ENCODE measurements at regions not wholly inside any gene's neighbourhood (a gene's known extent, or its start where the extent isn't known, plus 50 kb on each side); places are given as distances from the start of the nearest gene placed in this dataset.

DNA sequence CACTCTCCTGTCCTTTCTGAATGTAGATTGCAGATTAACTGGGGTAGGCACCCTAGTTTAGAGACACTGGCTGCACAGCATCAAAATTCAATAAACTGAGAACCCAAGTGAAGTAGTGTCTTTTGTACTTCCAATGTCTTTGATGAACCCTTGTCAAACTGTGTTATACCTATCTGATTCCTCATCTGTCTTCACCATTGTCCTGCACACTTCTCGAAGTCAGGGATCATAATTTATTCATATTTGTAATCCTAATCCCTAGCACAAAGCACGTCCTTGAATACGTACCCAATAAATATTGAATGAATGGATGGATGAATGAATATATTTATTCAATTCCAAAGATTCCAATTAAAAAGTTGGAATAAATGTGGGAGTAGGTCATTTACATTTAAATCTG, 256.6 kb upstream of the PTBP2 start:
- H3K23ac ChIP-seq (ENCODE audit: insufficient read length): no peak overlapping the region
- no peaks in the 10 kb centered on the region for H3K79me2 ChIP-seq (ENCODE audit: control insufficient read depth in 1 of 2, insufficient read depth in 2 of 2, low read length in 2 of 2)
- no peak overlapping the region for H3K4ac ChIP-seq (replicated peaks; ENCODE audit: insufficient read length, low read depth, low read length)
- no peaks in the 10 kb centered on the region for H4K20me1 ChIP-seq (replicated peaks in 1 of 2; ENCODE audit: control insufficient read depth in 1 of 2, insufficient read depth in 2 of 2, low read length in 2 of 2)
- H3K27ac ChIP-seq (ENCODE audit: low read depth, low read length): no peak overlapping the region
- ChIA-PET CTCF (ENCODE audit: partially characterized antibody) (no interaction called here), POLR2A (ENCODE audit: partially characterized antibody) (no interaction called here)
- peaks cover 0 to 2% (median 0%) of the 10 kb centered on the region in 4 experiments; a peak in 3 of 7 replicates for H3K27me3 ChIP-seq (replicated peaks in 1 of 4; ENCODE audit: control insufficient read depth in 3 of 4, extremely low read depth in 1 of 4, insufficient read depth in 3 of 4, low read length in 3 of 4)
- H4K5ac ChIP-seq (ENCODE audit: insufficient read length, low read depth, low read length): no peak overlapping the region
- H2AFZ ChIP-seq (ENCODE audit: low read length): no peak overlapping the region
- TF ChIP-seq SIN3A (conservative IDR thresholded peaks at IDR 0.05 in 1 of 2, IDR thresholded peaks at IDR 0.05 in 1 of 2; ENCODE audit: low read depth in 1 of 2, low read length in 2 of 2): no peak
- no peak for TF ChIP-seq GABPA (IDR thresholded peaks at IDR 0.05; ENCODE audit: borderline replicate concordance, insufficient read depth, low read length)
- TF ChIP-seq TBP (IDR thresholded peaks at IDR 0.05; ENCODE audit: low read depth, low read length): no peak
- no peak overlapping the region for H4K8ac ChIP-seq (ENCODE audit: extremely low read depth, insufficient read depth, low read length)
- no peaks in the 10 kb centered on the region for H3K23me2 ChIP-seq (ENCODE audit: low read depth, low read length)
- no peak overlapping the region for H2BK5ac ChIP-seq (ENCODE audit: low read depth, low read length)
- peaks cover 2 to 18% (median 10%) of the 10 kb centered on the region in 4 experiments; a peak in 3 of 7 replicates for H3K4me1 ChIP-seq (replicated peaks in 1 of 4; ENCODE audit: control insufficient read depth in 3 of 4, insufficient read depth in 4 of 4, low read length in 3 of 4)
- 0 out of 4 replicates have a peak overlapping the region, but pooled peaks of 1 of the 2 experiments have one; percentile 4 for H3K4me2 ChIP-seq (ENCODE audit: insufficient read depth in 1 of 2, low read depth in 2 of 2, low read length in 2 of 2)
- no peak for FAIRE-seq
- no peak overlapping the region for H2BK120ac ChIP-seq (replicated peaks; ENCODE audit: low read depth, low read length)
- peak overlapping the region in 1 of 4 experiments; percentile 34; a peak in 1 of 7 replicates for H3K9ac ChIP-seq (replicated peaks in 1 of 4; ENCODE audit: extremely low read depth in 1 of 4, low read depth in 3 of 4, low read length in 3 of 4)
- H3K18ac ChIP-seq (ENCODE audit: extremely low read depth, low read length): no peak overlapping the region
- H4K91ac ChIP-seq (replicated peaks; ENCODE audit: insufficient read length, low read length): no peak overlapping the region
- no peak overlapping the region for H2AK5ac ChIP-seq (ENCODE audit: low read depth, low read length)
- H3K4me3 ChIP-seq (ENCODE audit: extremely low read depth in 1 of 4, insufficient read depth in 2 of 4, low read depth in 3 of 4, low read length in 4 of 4): no peak overlapping the region
- H3K56ac ChIP-seq (replicated peaks; ENCODE audit: insufficient read length, low read depth, low read length): no peak overlapping the region
- no peak overlapping the region for H2BK12ac ChIP-seq (ENCODE audit: low read depth, low read length)
- no peak for DNase-seq (ENCODE audit: low read depth in 1 of 2, low spot score in 2 of 2)
- H2BK20ac ChIP-seq (ENCODE audit: low read length): no peak overlapping the region
- H2BK15ac ChIP-seq (ENCODE audit: low read length): no peak overlapping the region
- WGBS, 2 experiments (ENCODE audit: extremely low coverage in 1 of 2, insufficient coverage in 1 of 2, insufficient read length in 1 of 2, insufficient replicate concordance in 2 of 2, low coverage in 1 of 2, low lambda C conversion rate in 2 of 2, missing lambda C conversion rate in 1 of 2): 80% methylated on average over 3 of the region's 3 CpGs; no CpG with 5 or more reads in 1 of the 2 experiments
- peaks cover 0 to 3% of the 10 kb centered on the region in 2 experiments; a peak in 1 of 4 replicates for H3K9me3 ChIP-seq (ENCODE audit: insufficient read depth in 2 of 2, low read depth in 1 of 2, low read length in 1 of 2)
- no peaks in the 10 kb centered on the region for H3K36me3 ChIP-seq (ENCODE audit: control insufficient read depth in 2 of 4, insufficient read depth in 4 of 4, low read length in 3 of 4)
- no peak overlapping the region for H3K14ac ChIP-seq (ENCODE audit: insufficient read length)
- no peaks in the 10 kb centered on the region for H3K79me1 ChIP-seq (ENCODE audit: low read depth, low read length)

All from H1 (cell line).